ENCODE measurements at regions not wholly inside any gene's neighbourhood (a gene's known extent, or its start where the extent isn't known, plus 50 kb on each side); places are given as distances from the start of the nearest gene placed in this dataset.

- TF ChIP-seq CTCF (IDR thresholded peaks at IDR 0.05; ENCODE audit: low read depth, low read length, missing control alignments), result no peak
- no peak overlapping the region for H3K4me3 ChIP-seq (ENCODE audit: low read depth, low read length)
- H3K27me3 ChIP-seq (replicated peaks), result no peaks in the 10 kb centered on the region
- no peak for DNase-seq
- in situ Hi-C loops (cut with HindIII; ENCODE audit: low pct_ligation_motif_present, low sequenced_read_pairs), result no loop called here
- no peaks in the 10 kb centered on the region for H3K36me3 ChIP-seq (replicated peaks)
- H3K27ac ChIP-seq, result no peak overlapping the region
These were observed 296.9 kb downstream of the ADRA2A start for GRCh38 chr10:111373696-111374095.

GRCh38 chr10:111379534-111380187 lies 302.8 kb downstream of the ADRA2A start:
- no peak for TF ChIP-seq CTCF (IDR thresholded peaks at IDR 0.05; ENCODE audit: low read depth, low read length, missing control alignments)
- Histone ChIP-seq H3K27me3 (replicated peaks) (no peaks in the 10 kb centered on the region), H3K27ac (no peak overlapping the region), H3K4me3 (ENCODE audit: low read depth, low read length) (no peak overlapping the region), H3K36me3 (replicated peaks) (no peaks in the 10 kb centered on the region)
- in situ Hi-C loops (cut with HindIII; ENCODE audit: low pct_ligation_motif_present, low sequenced_read_pairs), result no loop called here
- no peak for DNase-seq

GRCh38 chr10:111384556-111384955 lies 307.7 kb downstream of the ADRA2A start:
- in situ Hi-C loops (cut with HindIII; ENCODE audit: low pct_ligation_motif_present, low sequenced_read_pairs), result no loop called here
- DNase-seq, result no peak
- Histone ChIP-seq H3K36me3 (replicated peaks) (no peaks in the 10 kb centered on the region), H3K27me3 (replicated peaks) (no peaks in the 10 kb centered on the region), H3K4me3 (ENCODE audit: low read depth, low read length) (no peak overlapping the region), H3K27ac (no peak overlapping the region)
- no peak for TF ChIP-seq CTCF (IDR thresholded peaks at IDR 0.05; ENCODE audit: low read depth, low read length, missing control alignments)

- H3K36me3 ChIP-seq (replicated peaks), result no peaks in the 10 kb centered on the region
- H3K27ac ChIP-seq, result no peak overlapping the region
- DNase-seq, result no peak
- no peak for TF ChIP-seq CTCF (IDR thresholded peaks at IDR 0.05; ENCODE audit: low read depth, low read length, missing control alignments)
- no peak overlapping the region for H3K4me3 ChIP-seq (ENCODE audit: low read depth, low read length)
- no peaks in the 10 kb centered on the region for H3K27me3 ChIP-seq (replicated peaks)
- in situ Hi-C loops (cut with HindIII; ENCODE audit: low pct_ligation_motif_present, low sequenced_read_pairs), result no loop called here
These were observed 314.2 kb downstream of the ADRA2A start for GRCh38 chr10:111390813-111391563.

GRCh38 chr10:111392159-111392558 lies 315.3 kb downstream of the ADRA2A start:
- no peak for TF ChIP-seq CTCF (IDR thresholded peaks at IDR 0.05; ENCODE audit: low read depth, low read length, missing control alignments)
- no peak for DNase-seq
- Histone ChIP-seq H3K36me3 (replicated peaks) (no peaks in the 10 kb centered on the region), H3K4me3 (ENCODE audit: low read depth, low read length) (no peak overlapping the region), H3K27me3 (replicated peaks) (no peaks in the 10 kb centered on the region), H3K27ac (no peak overlapping the region)
- in situ Hi-C loops (cut with HindIII; ENCODE audit: low pct_ligation_motif_present, low sequenced_read_pairs), result no loop called here
